ENCODE measurements at regions not wholly inside any gene's neighbourhood (a gene's known extent, or its start where the extent isn't known, plus 50 kb on each side); places are given as distances from the start of the nearest gene placed in this dataset.
A peak's percentile ranks its signal among the peaks of the same experiment; 100 is the strongest.

GRCh38 chr2:129863350-129863749 is 116.1 kb upstream of the RAB6C start:
- H3K4me3 ChIP-seq (ENCODE audit: low read depth, poor library complexity, severe bottlenecking), result no peak overlapping the region
- WGBS, 2 donors, result 90% methylated on average over 3 of the region's 3 CpGs
- DNase-seq (ENCODE audit: low spot score in 2 of 2), result no peak
- TF ChIP-seq, protein P1, sequence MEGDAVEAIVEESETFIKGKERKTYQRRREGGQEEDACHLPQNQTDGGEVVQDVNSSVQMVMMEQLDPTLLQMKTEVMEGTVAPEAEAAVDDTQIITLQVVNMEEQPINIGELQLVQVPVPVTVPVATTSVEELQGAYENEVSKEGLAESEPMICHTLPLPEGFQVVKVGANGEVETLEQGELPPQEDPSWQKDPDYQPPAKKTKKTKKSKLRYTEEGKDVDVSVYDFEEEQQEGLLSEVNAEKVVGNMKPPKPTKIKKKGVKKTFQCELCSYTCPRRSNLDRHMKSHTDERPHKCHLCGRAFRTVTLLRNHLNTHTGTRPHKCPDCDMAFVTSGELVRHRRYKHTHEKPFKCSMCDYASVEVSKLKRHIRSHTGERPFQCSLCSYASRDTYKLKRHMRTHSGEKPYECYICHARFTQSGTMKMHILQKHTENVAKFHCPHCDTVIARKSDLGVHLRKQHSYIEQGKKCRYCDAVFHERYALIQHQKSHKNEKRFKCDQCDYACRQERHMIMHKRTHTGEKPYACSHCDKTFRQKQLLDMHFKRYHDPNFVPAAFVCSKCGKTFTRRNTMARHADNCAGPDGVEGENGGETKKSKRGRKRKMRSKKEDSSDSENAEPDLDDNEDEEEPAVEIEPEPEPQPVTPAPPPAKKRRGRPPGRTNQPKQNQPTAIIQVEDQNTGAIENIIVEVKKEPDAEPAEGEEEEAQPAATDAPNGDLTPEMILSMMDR (IDR thresholded peaks at IDR 0.05), result no peak
- TF ChIP-seq POLR2A (IDR thresholded peaks at IDR 0.05), result no peak
- intact Hi-C loops (cut with DNase I; ENCODE audit: low total_unique reads), result no loop called here

- TF ChIP-seq, protein P1 (IDR thresholded peaks at IDR 0.05), result no peak
- no peak for TF ChIP-seq POLR2A (IDR thresholded peaks at IDR 0.05)
- no peak for DNase-seq (ENCODE audit: low spot score in 2 of 2)
- 66 to 73% methylated on average over 1 of the region's 1 CpG for WGBS, 2 donors
- no peak overlapping the region for H3K4me3 ChIP-seq (ENCODE audit: low read depth, poor library complexity, severe bottlenecking)
- intact Hi-C loops (cut with DNase I; ENCODE audit: low total_unique reads), result no loop called here
Measured at GRCh38 chr2:129864719-129865118, 114.7 kb upstream of the RAB6C start.

GRCh38 chr2:129865976-129866375 is 113.5 kb upstream of the RAB6C start:
- intact Hi-C loops (cut with DNase I; ENCODE audit: low total_unique reads), result no loop called here
- WGBS, 2 donors, result 94 to 96% methylated on average over 11 of the region's 11 CpGs

DNA sequence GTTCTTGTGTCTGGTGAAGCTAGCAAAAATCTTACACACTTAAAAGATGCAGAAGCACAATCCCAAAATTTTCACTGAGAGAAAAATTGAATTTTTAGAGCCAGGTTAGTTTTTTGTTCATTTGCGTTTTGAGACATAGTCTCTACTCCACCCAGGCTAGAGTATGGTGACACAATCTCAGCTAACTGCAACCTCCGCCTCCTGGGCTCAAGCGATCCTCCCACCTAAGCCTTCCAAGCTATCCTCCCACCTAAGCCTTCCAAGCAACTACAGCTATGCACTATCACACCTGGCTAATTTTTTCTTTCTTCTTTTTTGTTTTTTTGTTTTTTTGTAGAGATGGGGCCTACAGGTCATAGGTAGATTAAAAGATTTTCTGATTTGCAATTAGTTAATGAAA is 113.1 kb upstream of the RAB6C start:
- no peak for TF ChIP-seq POLR2A (IDR thresholded peaks at IDR 0.05)
- TF ChIP-seq, protein P1 (IDR thresholded peaks at IDR 0.05), result no peak
- WGBS, 2 donors, result 93 to 94% methylated on average over 3 of the region's 3 CpGs
- intact Hi-C loops (cut with DNase I; ENCODE audit: low total_unique reads), result no loop called here
- no peak overlapping the region for H3K4me3 ChIP-seq (ENCODE audit: low read depth, poor library complexity, severe bottlenecking)
- no peak for DNase-seq (ENCODE audit: low spot score in 2 of 2)

More at GRCh38 chr2:129865976-129866375, 113.5 kb upstream of the RAB6C start:
- no peak overlapping the region for H3K4me3 ChIP-seq (ENCODE audit: low read depth, poor library complexity, severe bottlenecking)
- DNase-seq (ENCODE audit: low spot score in 2 of 2), result no peak
- no peak for TF ChIP-seq POLR2A (IDR thresholded peaks at IDR 0.05)
- TF ChIP-seq, protein P1 (IDR thresholded peaks at IDR 0.05), result no peak

DNA sequence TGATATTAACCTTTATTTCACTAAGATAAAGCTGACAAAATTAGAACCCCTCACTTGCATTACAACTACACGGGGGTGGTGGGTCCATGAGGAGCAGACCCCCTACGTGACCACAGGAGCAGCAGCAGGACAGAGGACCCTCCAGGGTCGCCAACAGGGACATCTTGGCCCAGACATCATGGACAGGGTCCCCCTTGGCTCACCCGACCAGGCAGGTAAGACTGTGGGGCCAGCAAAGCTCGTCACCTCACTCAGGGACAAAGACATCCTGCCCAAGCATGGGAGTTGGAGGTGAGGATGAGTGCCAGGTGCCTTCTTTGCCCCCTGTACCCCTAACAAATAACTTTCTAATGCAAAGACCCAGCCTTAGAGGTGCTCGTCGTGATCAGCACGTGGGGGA is 111.3 kb upstream of the RAB6C start:
- TF ChIP-seq, protein P1 (IDR thresholded peaks at IDR 0.05), result no peak
- TF ChIP-seq POLR2A (IDR thresholded peaks at IDR 0.05), result no peak
- DNase-seq (ENCODE audit: low spot score in 2 of 2), result no peak
- intact Hi-C loops (cut with DNase I; ENCODE audit: low total_unique reads), result no loop called here
- WGBS, 2 donors, result 88 to 90% methylated on average over 8 of the region's 8 CpGs
- no peak overlapping the region for H3K4me3 ChIP-seq (ENCODE audit: low read depth, poor library complexity, severe bottlenecking)

DNA sequence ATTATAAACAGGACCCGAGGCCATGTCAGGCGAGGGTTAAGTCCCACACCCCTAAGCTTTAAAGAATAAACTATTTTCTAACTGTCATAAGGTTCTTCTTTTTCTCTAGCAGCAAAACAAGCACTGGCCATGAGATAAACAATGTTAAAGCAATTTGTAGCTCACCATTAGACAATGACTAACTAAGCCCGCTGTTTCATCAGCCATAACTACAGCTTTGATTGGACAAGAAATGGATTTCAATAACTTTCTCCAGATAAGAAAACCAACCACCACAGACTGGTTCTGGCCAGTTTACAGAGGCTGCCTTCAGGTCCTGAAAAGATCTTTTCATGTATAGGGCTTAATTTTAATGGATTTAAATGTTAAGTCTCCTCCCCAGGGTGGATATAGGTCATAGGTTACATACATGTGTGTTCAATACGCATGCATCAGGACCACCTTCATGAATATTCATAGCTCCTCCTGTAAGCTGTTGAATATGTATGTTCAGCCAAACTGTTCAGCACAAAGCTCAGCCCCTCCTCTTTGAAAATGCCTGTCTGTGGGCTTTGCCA is 108.7 kb upstream of the RAB6C start:
- intact Hi-C loops (cut with DNase I; ENCODE audit: low total_unique reads), result no loop called here
- no peak overlapping the region for H3K4me3 ChIP-seq (ENCODE audit: low read depth, poor library complexity, severe bottlenecking)
- TF ChIP-seq, protein P1 (IDR thresholded peaks at IDR 0.05), result no peak
- no peak for TF ChIP-seq POLR2A (IDR thresholded peaks at IDR 0.05)
- 70 to 76% methylated on average over 4 of the region's 4 CpGs for WGBS, 2 donors
- DNase-seq (ENCODE audit: low spot score in 2 of 2), result peak in 1 of 2 donors; percentile 17

Measured in lower leg skin (tissue), 4 donors.